ENCODE measurements at regions not wholly inside any gene's neighbourhood (a gene's known extent, or its start where the extent isn't known, plus 50 kb on each side); places are given as distances from the start of the nearest gene placed in this dataset.

GRCh38 chr13:105798541-105798940 lies 736.9 kb downstream of the EFNB2 start:
- Histone ChIP-seq H3K36me3 (no peaks in the 10 kb centered on the region), H3K4me3 (ENCODE audit: low read depth in 1 of 2, low read length in 1 of 2) (no peak overlapping the region), H3K27me3 (no peaks in the 10 kb centered on the region), H3K9me3 (no peaks in the 10 kb centered on the region), H3K27ac (no peak overlapping the region), H3K4me1 (ENCODE audit: control insufficient read depth in 1 of 2, insufficient read depth in 1 of 2, low read depth in 1 of 2, low read length in 1 of 2) (no peaks in the 10 kb centered on the region)
- no peak for TF ChIP-seq CTCF (IDR thresholded peaks at IDR 0.05)

- no peaks in the 10 kb centered on the region for H3K4me1 ChIP-seq (ENCODE audit: control insufficient read depth in 1 of 2, insufficient read depth in 1 of 2, low read depth in 1 of 2, low read length in 1 of 2)
- H3K27me3 ChIP-seq: no peaks in the 10 kb centered on the region
- no peaks in the 10 kb centered on the region for H3K9me3 ChIP-seq
- no peak overlapping the region for H3K27ac ChIP-seq
- H3K4me3 ChIP-seq (ENCODE audit: low read depth in 1 of 2, low read length in 1 of 2): no peak overlapping the region
- no peak for TF ChIP-seq CTCF (IDR thresholded peaks at IDR 0.05)
- no peaks in the 10 kb centered on the region for H3K36me3 ChIP-seq
Observed at GRCh38 chr13:105796081-105796480, 739.4 kb downstream of the EFNB2 start.

DNA sequence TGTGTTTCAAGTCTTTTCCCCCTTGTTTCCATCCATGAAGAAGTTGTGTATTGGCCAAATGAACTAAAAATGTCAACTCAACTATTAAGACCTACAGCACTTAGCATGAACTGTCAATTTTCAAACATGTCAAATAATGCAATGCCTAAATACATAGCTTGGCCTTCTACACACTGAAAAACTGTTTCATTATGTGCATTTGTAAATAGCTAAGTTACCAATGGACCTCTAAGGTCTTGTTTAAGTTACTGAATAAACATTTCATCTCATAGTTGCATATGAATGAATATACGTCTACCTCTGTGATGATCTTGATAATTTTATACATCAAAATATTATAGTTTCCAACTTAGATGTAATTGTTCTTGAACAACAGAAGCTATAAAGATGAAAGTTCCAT lies 744.5 kb downstream of the EFNB2 start:
- Histone ChIP-seq H3K4me1 (ENCODE audit: control insufficient read depth in 1 of 2, insufficient read depth in 1 of 2, low read depth in 1 of 2, low read length in 1 of 2) (no peaks in the 10 kb centered on the region), H3K4me3 (ENCODE audit: low read depth in 1 of 2, low read length in 1 of 2) (no peak overlapping the region), H3K27ac (no peak overlapping the region), H3K27me3 (no peaks in the 10 kb centered on the region), H3K9me3 (no peaks in the 10 kb centered on the region), H3K36me3 (no peaks in the 10 kb centered on the region)
- TF ChIP-seq CTCF (IDR thresholded peaks at IDR 0.05): no peak

DNA sequence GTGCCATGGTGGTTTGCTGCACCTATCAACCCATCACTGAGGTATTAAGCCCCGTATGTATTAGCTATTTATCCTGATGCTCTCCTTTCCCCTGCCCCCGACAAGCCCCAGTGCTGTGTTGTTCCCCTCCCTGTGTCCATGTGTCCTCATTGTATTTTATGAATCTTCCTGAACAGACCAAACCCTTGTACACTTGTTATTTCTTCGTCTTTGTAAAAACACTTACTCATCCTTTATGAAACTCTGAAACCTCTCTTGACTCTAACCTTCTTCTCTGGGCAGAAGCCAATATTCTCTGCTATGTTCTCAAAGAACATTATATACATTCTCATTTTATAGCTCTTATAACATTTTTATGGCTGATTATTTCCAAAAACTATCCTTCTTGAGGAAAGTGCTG lies 746.9 kb downstream of the EFNB2 start:
- no peak overlapping the region for H3K4me3 ChIP-seq (ENCODE audit: low read depth in 1 of 2, low read length in 1 of 2)
- no peaks in the 10 kb centered on the region for H3K36me3 ChIP-seq
- H3K27me3 ChIP-seq: no peaks in the 10 kb centered on the region

DNA sequence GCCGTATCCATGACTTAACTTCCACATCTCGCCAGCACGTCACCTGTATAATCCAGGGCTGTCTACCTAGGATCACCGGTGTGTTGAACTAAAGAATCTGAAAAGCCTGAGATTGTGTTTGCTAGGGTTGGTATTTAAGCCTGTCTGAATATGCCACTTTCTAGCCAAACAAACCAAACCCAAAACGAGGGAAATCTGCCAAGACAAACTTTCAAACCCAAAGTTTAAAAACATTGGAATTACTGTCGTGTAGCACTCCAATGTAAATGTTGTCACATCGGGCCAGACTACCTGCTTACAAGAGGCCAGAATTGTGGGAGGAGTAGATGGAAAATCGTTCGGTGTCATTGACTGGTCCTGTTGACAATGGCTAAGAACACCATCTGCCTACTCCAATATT lies 747.8 kb downstream of the EFNB2 start:
- H3K36me3 ChIP-seq: no peaks in the 10 kb centered on the region

More for the DNA sequence above, 746.9 kb downstream of the EFNB2 start:
- no peaks in the 10 kb centered on the region for H3K4me1 ChIP-seq (ENCODE audit: control insufficient read depth in 1 of 2, insufficient read depth in 1 of 2, low read depth in 1 of 2, low read length in 1 of 2)
- no peak for TF ChIP-seq CTCF (IDR thresholded peaks at IDR 0.05)
- no peak overlapping the region for H3K27ac ChIP-seq
- no peaks in the 10 kb centered on the region for H3K9me3 ChIP-seq

More for the DNA sequence above, 747.8 kb downstream of the EFNB2 start:
- Histone ChIP-seq H3K27ac (no peak overlapping the region), H3K4me3 (ENCODE audit: low read depth in 1 of 2, low read length in 1 of 2) (no peak overlapping the region), H3K4me1 (ENCODE audit: control insufficient read depth in 1 of 2, insufficient read depth in 1 of 2, low read depth in 1 of 2, low read length in 1 of 2) (no peaks in the 10 kb centered on the region), H3K27me3 (no peaks in the 10 kb centered on the region), H3K9me3 (no peaks in the 10 kb centered on the region)
- no peak for TF ChIP-seq CTCF (IDR thresholded peaks at IDR 0.05)

All from neutrophil (primary cell).